Hepatocyte (in vitro differentiated cells): ENCODE measurements at regions not wholly inside any gene's neighbourhood (a gene's known extent, or its start where the extent isn't known, plus 50 kb on each side); places are given as distances from the start of the nearest gene placed in this dataset.
A peak's percentile ranks its signal among the peaks of the same experiment; 100 is the strongest.

Experiments
- DNase-seq: peaks from one replicate; pipeline ENCODE4 v3.0.0-alpha.2; 2016; ENCODE audit warnings: low spot score
- H2AFZ ChIP-seq: fragments of 200-600 bp; sonication (generic); 2 replicates; pipeline ENCODE4 v1.6.0; 2016; ENCODE audit warnings: antibody characterized with exemption, mild to moderate bottlenecking
- H3K27ac ChIP-seq: fragments of 200-600 bp; sonication (generic); 2 replicates; pipeline ENCODE4 v1.5.1; 2016; ENCODE audit warnings: mild to moderate bottlenecking
- H3K27me3 ChIP-seq: fragments of 200-600 bp; sonication (generic); 2 replicates; pipeline ENCODE4 v1.6.1; 2016
- H3K36me3 ChIP-seq: fragments of 200-600 bp; sonication (generic); replicated peaks from 2 replicates; pipeline ENCODE4 v1.5.1; 2016; ENCODE audit warnings: low read depth; ENCODE audit not compliant: insufficient read depth
- H3K4me1 ChIP-seq: fragments of 200-600 bp; sonication (generic); 2 replicates; pipeline ENCODE4 v1.5.1; 2016; ENCODE audit warnings: mild to moderate bottlenecking, moderate library complexity; ENCODE audit not compliant: insufficient read depth
- H3K4me2 ChIP-seq: fragments of 200-600 bp; sonication (generic); 2 replicates; pipeline ENCODE4 v1.6.0; 2016
- H3K4me3 ChIP-seq: fragments of 200-600 bp; sonication (generic); 2 replicates; pipeline ENCODE4 v1.5.1; 2016; ENCODE audit warnings: mild to moderate bottlenecking
- H3K79me2 ChIP-seq: fragments of 200-600 bp; sonication (generic); 2 replicates; pipeline ENCODE4 v1.6.0; 2017; ENCODE audit warnings: mild to moderate bottlenecking
- H3K9me2 ChIP-seq: fragments of 200-600 bp; sonication (generic); replicated peaks from 2 replicates; pipeline ENCODE4 v1.6.0; 2017; ENCODE audit warnings: mild to moderate bottlenecking; ENCODE audit not compliant: insufficient read depth
- H3K9me3 ChIP-seq: fragments of 200-600 bp; sonication (generic); 2 replicates; pipeline ENCODE4 v1.5.1; 2016; ENCODE audit warnings: low read depth, mild to moderate bottlenecking
- H4K20me1 ChIP-seq: fragments of 200-600 bp; sonication (generic); 2 replicates; pipeline ENCODE4 v1.6.0; 2016; ENCODE audit warnings: mild to moderate bottlenecking; ENCODE audit not compliant: insufficient read depth, poor library complexity, severe bottlenecking
- EZH2 ChIP-seq: fragments of 200-600 bp; sonication (generic); IDR thresholded peaks from 2 replicates; pipeline ENCODE4 v1.6.1; 2016; ENCODE audit warnings: antibody characterized with exemption, mild to moderate bottlenecking, borderline replicate concordance
- EZH2phosphoT487 ChIP-seq: fragments of 200-600 bp; sonication (generic); IDR thresholded peaks from one replicate; pipeline ENCODE4 v1.6.1; 2018; ENCODE audit warnings: antibody characterized with exemption, mild to moderate bottlenecking, low read depth, moderate library complexity; ENCODE audit not compliant: unreplicated experiment, severe bottlenecking
- WGBS: methylation state at CpG from one replicate; pipeline ENCODE4 v1.1.6; 2016; ENCODE audit warnings: low lambda C conversion rate; ENCODE audit errors: missing lambda C conversion rate; 5-methylcytosine and 5-hydroxymethylcytosine counted together
- TF ChIP-seq, protein P1 (sequence below): fragments of 200-600 bp; sonication (generic); IDR thresholded peaks from 2 replicates; pipeline ENCODE4 v1.5.1; 2016; ENCODE audit warnings: antibody characterized with exemption, mild to moderate bottlenecking; ENCODE audit not compliant: poor library complexity

DNA sequence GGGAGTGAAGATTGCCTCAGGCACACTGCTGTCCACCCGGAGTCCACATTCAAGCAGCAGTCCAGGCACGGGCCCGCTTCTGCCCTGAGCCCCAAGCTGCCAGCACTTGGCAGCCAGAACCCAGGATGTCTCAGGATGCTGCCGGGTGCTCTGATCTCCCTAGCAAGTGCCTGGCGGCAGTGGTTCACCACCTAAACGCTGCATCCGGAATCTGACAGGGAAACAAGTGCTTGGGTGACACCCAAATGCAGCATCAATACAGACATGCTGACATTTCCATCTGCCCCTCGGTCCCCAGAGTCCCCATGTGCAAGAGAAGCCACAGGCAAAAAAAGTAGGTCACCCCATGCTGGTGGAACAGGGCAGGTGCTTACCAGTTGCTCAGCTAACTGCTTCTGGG lies 197.1 kb upstream of the RPL38 start:
- Histone ChIP-seq H3K27ac (no peak overlapping the region), H4K20me1 (no peaks in the 10 kb centered on the region), H3K4me2 (no peak overlapping the region), H3K79me2 (no peaks in the 10 kb centered on the region), H3K9me3 (no peaks in the 10 kb centered on the region), H3K27me3 (no peaks in the 10 kb centered on the region), H2AFZ (no peak overlapping the region), H3K4me1 (no peaks in the 10 kb centered on the region), H3K4me3 (no peak overlapping the region), H3K36me3 (no peaks in the 10 kb centered on the region), H3K9me2 (no peaks in the 10 kb centered on the region)
- DNase-seq: no peak
- TF ChIP-seq EZH2 (no peak), EZH2phosphoT487 (no peak)
- TF ChIP-seq, protein P1, sequence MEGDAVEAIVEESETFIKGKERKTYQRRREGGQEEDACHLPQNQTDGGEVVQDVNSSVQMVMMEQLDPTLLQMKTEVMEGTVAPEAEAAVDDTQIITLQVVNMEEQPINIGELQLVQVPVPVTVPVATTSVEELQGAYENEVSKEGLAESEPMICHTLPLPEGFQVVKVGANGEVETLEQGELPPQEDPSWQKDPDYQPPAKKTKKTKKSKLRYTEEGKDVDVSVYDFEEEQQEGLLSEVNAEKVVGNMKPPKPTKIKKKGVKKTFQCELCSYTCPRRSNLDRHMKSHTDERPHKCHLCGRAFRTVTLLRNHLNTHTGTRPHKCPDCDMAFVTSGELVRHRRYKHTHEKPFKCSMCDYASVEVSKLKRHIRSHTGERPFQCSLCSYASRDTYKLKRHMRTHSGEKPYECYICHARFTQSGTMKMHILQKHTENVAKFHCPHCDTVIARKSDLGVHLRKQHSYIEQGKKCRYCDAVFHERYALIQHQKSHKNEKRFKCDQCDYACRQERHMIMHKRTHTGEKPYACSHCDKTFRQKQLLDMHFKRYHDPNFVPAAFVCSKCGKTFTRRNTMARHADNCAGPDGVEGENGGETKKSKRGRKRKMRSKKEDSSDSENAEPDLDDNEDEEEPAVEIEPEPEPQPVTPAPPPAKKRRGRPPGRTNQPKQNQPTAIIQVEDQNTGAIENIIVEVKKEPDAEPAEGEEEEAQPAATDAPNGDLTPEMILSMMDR: no peak
- 97% methylated on average over 8 of the region's 8 CpGs for WGBS

DNA sequence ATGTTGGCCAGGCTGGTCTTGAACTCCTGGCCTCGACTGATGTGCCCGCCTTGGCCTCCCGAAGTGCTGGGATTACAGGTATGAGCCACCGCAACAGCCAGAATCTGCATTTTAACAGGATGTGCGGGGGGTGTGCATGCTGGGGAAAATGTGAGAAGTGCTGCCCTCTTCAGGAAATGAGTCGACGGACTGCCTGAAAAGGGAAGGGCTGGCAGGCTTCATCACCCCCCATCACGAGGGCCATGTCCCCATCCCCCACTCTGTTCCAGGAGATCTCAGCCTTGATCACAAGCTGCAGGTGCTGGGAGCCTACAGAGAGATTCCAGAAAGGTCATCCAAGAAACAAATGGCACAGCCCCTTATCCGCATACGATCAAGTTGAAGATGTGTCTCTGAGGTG lies 195.3 kb upstream of the RPL38 start:
- 47% methylated on average over 10 of the region's 10 CpGs for WGBS
- Histone ChIP-seq H3K4me1 (peaks cover 10% of the 10 kb centered on the region), H2AFZ (no peak overlapping the region), H3K27ac (no peak overlapping the region), H3K36me3 (no peaks in the 10 kb centered on the region), H3K79me2 (no peaks in the 10 kb centered on the region), H3K4me3 (no peak overlapping the region), H3K27me3 (no peaks in the 10 kb centered on the region), H3K9me3 (no peaks in the 10 kb centered on the region), H4K20me1 (no peaks in the 10 kb centered on the region), H3K9me2 (no peaks in the 10 kb centered on the region), H3K4me2 (no peak overlapping the region)
- no peak for TF ChIP-seq EZH2
- TF ChIP-seq, protein P1: peak; percentile 27
- peak; percentile 36 for DNase-seq

DNA sequence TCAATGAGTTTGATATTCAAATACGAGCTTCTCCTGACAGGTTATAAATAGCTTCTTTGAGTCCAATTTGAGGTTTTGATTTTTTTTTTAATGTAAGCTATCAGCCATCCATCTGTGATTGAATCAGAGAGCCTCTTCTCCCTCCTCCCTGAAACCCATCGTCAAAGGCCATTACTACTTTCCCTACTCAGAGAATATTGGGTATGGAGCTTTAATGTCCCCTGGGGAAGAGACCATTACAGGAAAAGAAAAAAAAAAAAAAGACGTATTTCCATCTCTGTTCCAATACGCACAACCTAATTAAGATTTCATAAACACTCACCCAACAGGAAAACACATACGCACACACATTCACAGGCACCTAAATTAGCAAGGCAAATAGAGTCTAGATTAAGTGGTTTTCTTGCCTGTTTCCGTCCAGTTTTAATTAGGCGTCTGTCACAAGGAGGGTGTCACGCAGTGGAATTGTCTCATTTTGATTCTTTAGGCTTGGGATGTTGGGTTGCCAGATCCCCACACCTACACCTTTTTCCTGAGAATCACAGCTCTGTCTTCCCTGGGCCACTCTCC lies 194.3 kb upstream of the RPL38 start:
- no peak for DNase-seq
- Histone ChIP-seq H3K4me3 (no peak overlapping the region), H3K27ac (no peak overlapping the region), H2AFZ (no peak overlapping the region), H3K9me2 (no peaks in the 10 kb centered on the region), H3K79me2 (no peaks in the 10 kb centered on the region), H3K4me2 (no peak overlapping the region), H3K27me3 (no peaks in the 10 kb centered on the region), H4K20me1 (no peaks in the 10 kb centered on the region), H3K36me3 (no peaks in the 10 kb centered on the region), H3K9me3 (no peaks in the 10 kb centered on the region), H3K4me1 (peaks cover 10% of the 10 kb centered on the region)
- 80% methylated on average over 8 of the region's 8 CpGs for WGBS
- TF ChIP-seq, protein P1: no peak
- TF ChIP-seq EZH2: no peak
- TF ChIP-seq EZH2phosphoT487: no peak

DNA sequence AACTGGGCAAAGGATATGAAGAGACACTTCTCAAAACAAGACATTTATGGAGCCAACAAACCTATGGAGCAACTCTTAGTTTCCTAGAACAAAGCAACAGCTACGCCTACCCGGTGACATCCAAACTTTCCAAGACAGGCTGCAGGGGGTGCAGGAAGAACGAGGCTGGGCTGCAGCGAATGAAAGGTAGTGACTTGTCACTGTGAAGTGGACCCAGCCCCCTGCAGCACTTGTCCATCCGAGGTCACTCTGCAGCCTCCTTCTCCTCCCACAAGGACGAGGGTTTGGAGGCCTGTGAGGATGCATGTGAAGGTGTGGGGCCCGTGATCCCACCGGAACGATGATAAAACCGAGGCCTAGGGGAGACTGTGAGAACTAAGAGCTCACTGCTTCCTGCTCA lies 192.6 kb upstream of the RPL38 start:
- TF ChIP-seq, protein P1: no peak
- no peak for TF ChIP-seq EZH2
- no peaks in the 10 kb centered on the region for H3K36me3 ChIP-seq
- H3K4me2 ChIP-seq: no peak overlapping the region
- H3K27ac ChIP-seq: no peak overlapping the region
- H3K9me3 ChIP-seq: no peaks in the 10 kb centered on the region
- WGBS: 69% methylated on average over 10 of the region's 10 CpGs
- no peaks in the 10 kb centered on the region for H3K9me2 ChIP-seq
- no peak overlapping the region for H2AFZ ChIP-seq
- H3K4me1 ChIP-seq: peaks cover 10% of the 10 kb centered on the region
- no peaks in the 10 kb centered on the region for H3K27me3 ChIP-seq
- DNase-seq: no peak
- no peaks in the 10 kb centered on the region for H4K20me1 ChIP-seq
- H3K79me2 ChIP-seq: no peaks in the 10 kb centered on the region
- H3K4me3 ChIP-seq: no peak overlapping the region
